NCI-H146 (cell line): ENCODE measurements at regions not wholly inside any gene's neighbourhood (a gene's known extent, or its start where the extent isn't known, plus 50 kb on each side); places are given as distances from the start of the nearest gene placed in this dataset.
A peak's percentile ranks its signal among the peaks of the same experiment; 100 is the strongest.

Experiments used
- DNase-seq: peaks from one replicate; lab custom pipeline; 2025; lab: John Stamatoyannopoulos, UW

DNA sequence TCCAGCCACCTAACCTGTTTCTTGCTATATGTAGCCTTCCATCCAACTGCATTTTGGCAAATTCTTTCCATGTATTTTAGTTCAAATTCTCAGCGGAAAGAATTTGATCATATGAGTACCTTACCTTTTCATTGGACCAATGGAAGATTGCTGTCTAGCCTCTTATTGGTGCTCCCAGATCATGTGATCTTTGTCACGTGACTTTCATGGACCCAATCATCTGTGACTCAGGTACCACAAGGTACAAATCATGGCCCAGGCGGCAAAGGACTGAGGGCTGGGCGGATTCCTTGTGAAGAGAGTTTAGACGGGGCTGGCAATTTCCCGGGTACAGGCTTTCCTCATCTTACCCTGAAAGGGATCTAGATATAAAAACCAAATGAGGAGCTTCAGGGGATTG is 85.9 kb upstream of the TBX20 start:
- DNase-seq, result no peak

GRCh38 chr7:35336444-35336843 is 82.5 kb upstream of the TBX20 start:
- DNase-seq, result no peak

GRCh38 chr7:35334506-35334905 is 80.6 kb upstream of the TBX20 start:
- peak; percentile 1 for DNase-seq

DNA sequence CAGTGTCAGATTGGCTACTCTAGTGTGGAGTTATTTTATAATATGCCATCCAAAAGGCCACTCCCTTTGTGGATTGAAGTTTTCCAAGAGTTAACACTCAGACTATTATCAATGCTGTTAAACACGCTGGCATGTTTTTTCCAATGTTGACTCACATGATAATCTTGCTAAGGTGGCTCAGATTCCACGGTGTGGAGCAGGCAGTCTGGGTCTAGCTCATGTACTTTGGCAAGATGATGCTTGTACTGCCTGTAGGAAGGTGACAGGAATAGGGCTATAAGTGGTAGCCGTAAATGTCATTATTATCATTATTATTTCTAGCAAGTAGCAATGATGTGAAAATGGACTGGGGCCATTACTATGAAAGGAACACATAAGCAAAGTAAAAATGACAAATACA is 79.4 kb upstream of the TBX20 start:
- no peak for DNase-seq

- no peak for DNase-seq
These were observed 78.1 kb upstream of the TBX20 start for GRCh38 chr7:35331730-35332678.

GRCh38 chr7:35329026-35329425 is 75.1 kb upstream of the TBX20 start:
- no peak for DNase-seq

DNA sequence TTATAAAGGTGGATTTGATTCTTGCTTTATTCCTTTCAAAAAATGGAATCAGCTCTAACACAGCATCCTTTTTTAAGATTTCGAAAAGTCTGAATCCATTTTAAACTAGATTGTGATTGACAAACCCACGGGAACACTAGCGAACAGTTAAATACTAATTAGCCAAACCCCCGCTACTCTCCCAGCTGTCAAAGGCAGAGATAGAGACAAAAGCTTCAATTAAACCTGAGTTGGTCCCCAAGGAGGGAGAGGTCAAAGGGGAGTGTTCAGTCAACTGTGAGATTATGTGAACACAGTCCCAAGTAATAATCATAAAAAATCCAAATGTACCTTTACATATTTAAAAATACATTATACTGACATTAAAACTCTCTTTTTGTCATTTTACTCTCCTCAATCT is 65.7 kb upstream of the TBX20 start:
- DNase-seq, result peak; percentile 59

DNA sequence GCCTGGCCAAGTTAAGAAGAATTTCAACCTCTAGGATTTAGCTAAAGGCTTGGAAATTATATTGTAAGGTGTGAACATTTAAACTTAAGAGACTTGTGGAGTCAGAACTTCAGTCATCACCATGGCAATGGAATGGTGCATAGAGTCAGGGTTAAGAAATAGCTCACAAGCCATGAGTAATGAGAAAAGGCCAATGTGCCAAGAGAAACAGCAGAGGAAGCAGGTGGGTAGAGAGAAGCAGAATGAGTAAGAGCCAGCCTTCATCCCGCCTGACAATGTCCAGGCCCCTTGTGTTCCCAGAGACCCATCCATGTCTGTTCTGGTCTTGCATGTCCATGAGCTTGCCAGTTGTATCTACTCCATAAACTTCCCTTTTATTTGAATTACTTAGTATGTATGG is 62.6 kb upstream of the TBX20 start:
- DNase-seq, result no peak

DNA sequence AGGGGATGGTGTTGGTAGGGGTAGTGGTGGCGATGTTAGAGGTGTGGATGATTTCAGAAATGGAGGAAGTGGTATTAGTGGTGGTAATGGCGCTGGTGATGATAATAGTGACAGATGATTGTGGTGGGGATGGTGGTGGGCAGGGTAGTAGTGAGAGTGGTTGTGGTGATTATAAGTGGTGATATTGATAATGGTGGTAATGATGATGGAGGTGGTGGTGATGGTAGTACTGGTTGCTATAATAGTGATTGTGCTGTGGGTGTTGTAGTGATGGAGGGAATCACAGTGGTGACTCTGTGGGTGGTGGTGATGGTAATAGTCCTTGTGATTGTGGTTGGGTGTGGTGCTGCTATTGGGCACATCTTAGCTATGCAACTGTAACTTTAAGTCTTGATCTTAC is 61.6 kb upstream of the TBX20 start:
- no peak for DNase-seq

GRCh38 chr7:35314354-35314753 is 60.5 kb upstream of the TBX20 start:
- no peak for DNase-seq

GRCh38 chr7:35313575-35313974 is 59.7 kb upstream of the TBX20 start:
- no peak for DNase-seq
